Right lobe of liver (tissue), 4 donors: ENCODE measurements at regions not wholly inside any gene's neighbourhood (a gene's known extent, or its start where the extent isn't known, plus 50 kb on each side); places are given as distances from the start of the nearest gene placed in this dataset.

Experiments used
- POLR2A ChIP-seq: fragments of 450-650 bp; IDR thresholded peaks from one replicate; pipeline ENCODE4 v1.6.1; 2017; ENCODE audit warnings: antibody characterized with exemption, mild to moderate bottlenecking
- TF ChIP-seq, protein P1 (sequence below), 4 donors: fragments of 200-600 bp in 3 of 4; fragments of 450-650 bp in 1 of 4; IDR thresholded peaks; one replicate each; pipeline versions ENCODE4 v1.5.1 to v1.8.0; 2016 to 2022; ENCODE audit warnings: antibody characterized with exemption in 4 of 4, mild to moderate bottlenecking in 2 of 4
- donor health status: DM: no; HTN: no; CAD: no.
- donor health status: DM: no; HTN: no; CAD: no.
- donor health status: DM: no; HTN: yes; CAD: no.

DNA sequence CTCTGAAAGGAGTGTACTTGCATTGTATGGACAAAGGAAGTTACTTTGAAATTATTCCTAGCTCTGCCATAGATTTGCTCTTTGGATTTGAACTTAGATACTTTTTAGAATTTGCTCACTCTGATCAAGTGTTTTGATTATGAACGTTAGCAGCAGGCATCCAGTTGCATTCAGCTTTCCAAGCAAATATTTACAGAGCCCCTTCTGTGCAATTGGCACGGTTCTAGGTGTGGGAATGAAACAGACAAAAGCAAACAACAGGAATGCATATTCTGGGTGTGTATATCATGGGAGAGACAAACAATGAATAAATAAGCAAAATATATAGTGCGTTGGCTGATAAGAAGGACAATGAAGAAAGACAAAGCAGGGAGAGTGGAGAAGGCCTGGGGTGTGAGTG is 125.5 kb upstream of the ADAMTS9 start:
- no peak for TF ChIP-seq POLR2A
- TF ChIP-seq, protein P1, sequence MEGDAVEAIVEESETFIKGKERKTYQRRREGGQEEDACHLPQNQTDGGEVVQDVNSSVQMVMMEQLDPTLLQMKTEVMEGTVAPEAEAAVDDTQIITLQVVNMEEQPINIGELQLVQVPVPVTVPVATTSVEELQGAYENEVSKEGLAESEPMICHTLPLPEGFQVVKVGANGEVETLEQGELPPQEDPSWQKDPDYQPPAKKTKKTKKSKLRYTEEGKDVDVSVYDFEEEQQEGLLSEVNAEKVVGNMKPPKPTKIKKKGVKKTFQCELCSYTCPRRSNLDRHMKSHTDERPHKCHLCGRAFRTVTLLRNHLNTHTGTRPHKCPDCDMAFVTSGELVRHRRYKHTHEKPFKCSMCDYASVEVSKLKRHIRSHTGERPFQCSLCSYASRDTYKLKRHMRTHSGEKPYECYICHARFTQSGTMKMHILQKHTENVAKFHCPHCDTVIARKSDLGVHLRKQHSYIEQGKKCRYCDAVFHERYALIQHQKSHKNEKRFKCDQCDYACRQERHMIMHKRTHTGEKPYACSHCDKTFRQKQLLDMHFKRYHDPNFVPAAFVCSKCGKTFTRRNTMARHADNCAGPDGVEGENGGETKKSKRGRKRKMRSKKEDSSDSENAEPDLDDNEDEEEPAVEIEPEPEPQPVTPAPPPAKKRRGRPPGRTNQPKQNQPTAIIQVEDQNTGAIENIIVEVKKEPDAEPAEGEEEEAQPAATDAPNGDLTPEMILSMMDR (IDR thresholded peaks at IDR 0.05) = no peak
